GM18519 (cell line): ENCODE measurements at regions not wholly inside any gene's neighbourhood (a gene's known extent, or its start where the extent isn't known, plus 50 kb on each side); places are given as distances from the start of the nearest gene placed in this dataset.
"Not testable (repeated sequence)": the region's sequence is repeated elsewhere in the genome, so short reads cannot be mapped to it uniquely, and the experiment has no call there.

Source experiments
- ATAC-seq: cut with Tn5 transposase; IDR thresholded peaks from one replicate; pipeline ENCODE4 v1.9.1; 2021; ENCODE audit warnings: mild to moderate bottlenecking, moderate library complexity; ENCODE audit not compliant: unreplicated experiment, low FRiP score

DNA sequence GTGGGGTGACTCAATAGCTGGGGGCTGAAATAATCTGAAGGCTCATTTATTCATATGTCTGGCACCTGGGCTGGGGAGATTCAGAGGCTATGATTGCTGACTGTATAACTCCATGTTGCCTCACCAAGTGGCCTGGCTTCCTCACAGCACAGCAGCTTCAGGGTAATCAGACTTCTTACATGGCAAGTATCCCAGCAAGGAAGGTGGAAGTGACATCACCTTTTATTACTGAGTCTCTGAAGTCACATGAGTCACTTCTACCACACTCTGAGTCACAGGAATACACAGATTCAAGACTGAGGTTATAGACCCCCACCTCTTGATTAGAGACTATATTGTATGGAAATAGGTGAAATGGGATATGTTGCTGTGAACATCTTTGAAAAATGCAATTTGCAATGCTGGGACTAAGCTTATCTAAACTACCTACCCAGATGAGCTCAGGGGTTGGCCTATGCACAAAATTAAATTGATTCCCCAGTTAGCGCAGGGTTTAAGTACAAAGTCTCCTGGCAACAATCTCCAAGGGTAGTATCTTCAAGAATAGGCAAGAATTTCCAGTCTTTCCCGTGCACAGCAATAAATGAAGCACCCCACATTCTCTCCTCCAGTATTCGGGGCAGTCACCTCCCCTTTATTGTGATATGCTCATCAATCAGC lies 553.1 kb downstream of the LRRC70 start:
- no peak for ATAC-seq

DNA sequence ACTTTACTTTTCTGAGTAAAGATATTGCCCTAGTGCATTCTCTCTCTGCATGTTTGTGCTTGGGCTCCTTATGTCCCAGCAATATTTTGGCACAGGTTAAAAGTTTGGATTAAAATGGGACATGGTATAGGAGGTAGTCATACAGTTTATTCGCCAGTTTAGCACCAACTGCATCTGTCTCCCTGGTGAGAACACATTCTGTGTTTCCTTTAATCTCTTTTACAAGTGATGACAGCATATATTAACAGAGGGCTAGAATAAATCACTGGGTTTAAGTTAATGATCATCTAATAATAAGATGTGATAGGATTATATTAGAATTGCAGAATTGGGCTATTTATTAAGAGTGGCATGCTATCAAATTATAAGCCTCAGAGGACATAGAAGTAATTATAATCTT lies 550.1 kb downstream of the LRRC70 start:
- ATAC-seq = no peak

GRCh38 chr5:63128018-63128417 lies 549.4 kb downstream of the LRRC70 start:
- no peak for ATAC-seq

GRCh38 chr5:63127054-63127453 lies 548.4 kb downstream of the LRRC70 start:
- no peak for ATAC-seq

DNA sequence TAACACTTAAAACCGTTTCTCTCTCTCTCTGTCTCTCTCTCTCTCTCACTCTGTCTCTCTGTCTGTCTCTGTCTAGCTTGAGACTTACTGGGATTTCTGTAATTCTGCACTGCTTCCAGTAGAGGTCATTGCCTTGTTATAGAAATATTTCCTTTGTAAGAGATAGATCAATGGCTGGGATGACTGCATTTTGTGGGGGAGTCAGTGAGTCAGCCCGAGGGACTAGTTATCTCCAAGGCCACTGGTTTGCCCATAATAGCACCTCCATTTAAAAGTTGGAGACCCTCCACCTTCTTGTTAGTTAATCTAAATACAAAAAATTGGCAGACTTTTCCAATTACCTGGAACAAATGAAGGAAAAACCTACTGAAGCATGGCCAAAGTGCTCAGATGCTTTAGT lies 547.2 kb downstream of the LRRC70 start:
- ATAC-seq = peak; percentile 82

DNA sequence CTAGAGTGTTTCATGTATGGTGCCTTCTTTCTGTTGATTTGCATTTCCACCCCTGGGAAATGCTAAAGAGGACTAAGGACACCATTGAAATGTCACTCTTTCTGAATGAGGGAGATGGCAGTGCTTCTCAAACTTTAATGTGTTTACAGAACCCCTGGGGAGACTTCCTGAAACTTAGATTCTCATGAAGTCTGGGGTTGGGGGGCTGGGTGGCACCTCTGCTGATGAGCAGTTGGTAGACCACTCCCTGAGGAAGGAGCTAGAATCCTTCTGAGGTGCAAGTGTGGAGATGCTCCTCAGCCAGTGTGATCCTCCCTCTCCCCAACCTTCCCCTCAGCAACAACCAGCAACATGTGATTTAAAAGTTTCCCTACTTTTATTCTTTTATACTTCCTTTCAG lies 546.8 kb downstream of the LRRC70 start:
- ATAC-seq = no peak

- ATAC-seq = no peak
These were observed 545.6 kb downstream of the LRRC70 start for GRCh38 chr5:63124266-63124665.

DNA sequence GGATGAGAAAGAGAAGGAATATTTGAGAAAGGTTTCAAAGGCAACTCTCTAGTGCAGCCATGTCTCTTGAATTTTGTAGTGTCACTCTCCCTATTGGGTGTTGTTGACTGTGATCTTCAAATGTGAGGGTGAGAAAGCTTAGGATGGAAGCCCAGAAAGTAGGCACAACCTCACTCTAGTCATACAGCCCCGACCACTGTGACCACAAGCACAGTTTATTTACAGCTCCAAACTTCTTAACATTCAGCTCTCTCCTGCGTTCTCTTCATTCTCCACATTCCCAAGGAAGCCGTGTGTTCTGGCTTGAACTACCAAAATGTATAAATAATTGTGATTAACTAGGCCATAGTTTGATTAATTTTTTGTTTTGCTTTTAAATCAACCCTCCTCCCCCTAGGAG lies 542.9 kb downstream of the LRRC70 start:
- no peak for ATAC-seq

- no peak for ATAC-seq
These were observed 539.6 kb downstream of the LRRC70 start for GRCh38 chr5:63118221-63118620.

- no peak for ATAC-seq
These were observed 533.3 kb downstream of the LRRC70 start for GRCh38 chr5:63111891-63112290.

GRCh38 chr5:63101870-63102269 lies 523.3 kb downstream of the LRRC70 start:
- no peak for ATAC-seq

- no peak for ATAC-seq
These were observed 518.7 kb downstream of the LRRC70 start for GRCh38 chr5:63097286-63097685.

DNA sequence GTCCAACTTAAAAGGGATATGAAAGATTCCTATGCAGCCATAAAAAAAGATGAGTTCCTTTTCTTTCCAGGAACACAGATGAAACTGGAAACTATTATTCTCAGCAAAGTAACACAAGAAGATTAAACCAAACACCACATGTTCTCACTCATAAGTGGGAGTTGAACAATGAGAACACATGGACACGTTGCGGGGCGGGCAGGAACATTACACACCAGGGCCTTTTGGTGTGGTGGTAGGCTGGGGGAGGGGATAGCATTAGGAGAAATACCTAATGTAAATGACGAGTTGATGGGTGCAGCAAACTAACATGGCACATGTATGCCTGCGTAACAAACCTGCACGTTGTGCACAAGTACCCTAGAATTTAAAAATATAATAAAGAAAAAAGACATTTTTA lies 516.1 kb downstream of the LRRC70 start:
- ATAC-seq = no peak

DNA sequence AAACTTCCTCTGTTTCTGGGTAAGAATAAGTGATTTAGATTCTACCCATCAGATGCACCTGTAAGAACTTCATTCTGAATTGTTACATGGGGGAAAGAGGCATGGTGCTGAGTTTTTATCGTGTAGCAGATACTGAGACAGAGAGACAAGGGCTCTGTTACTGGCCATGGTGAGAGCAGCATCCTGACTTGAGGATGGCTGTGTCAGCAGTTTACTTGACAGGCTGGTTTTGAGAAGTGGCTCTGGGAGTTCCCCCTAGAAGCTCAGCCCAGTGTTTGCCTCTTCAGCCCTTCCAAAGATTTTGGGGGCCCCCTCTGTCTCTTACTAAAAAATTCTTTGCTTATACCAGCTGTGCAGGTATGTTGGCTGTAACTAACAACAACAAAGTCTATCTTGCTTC lies 510.5 kb downstream of the LRRC70 start:
- ATAC-seq = no peak

GRCh38 chr5:63085561-63085960 lies 506.9 kb downstream of the LRRC70 start:
- no peak for ATAC-seq

DNA sequence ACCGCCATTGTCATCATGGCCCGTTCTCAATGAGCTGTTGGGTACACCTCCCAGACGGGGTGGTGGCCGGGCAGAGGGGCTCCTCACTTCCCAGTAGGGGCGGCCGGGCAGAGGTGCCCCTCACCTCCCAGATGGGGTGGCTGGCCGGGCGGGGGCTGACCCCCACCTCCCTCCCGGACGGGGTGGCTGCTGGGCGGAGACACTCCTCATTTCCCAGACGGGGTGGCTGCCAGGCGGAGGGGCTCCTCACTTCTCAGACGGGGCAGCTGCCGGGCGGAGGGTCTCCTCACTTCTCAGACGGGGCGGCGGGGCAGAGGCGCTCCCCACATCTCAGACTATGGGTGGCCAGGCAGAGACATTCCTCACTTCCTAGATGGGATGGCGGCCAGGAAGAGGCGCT lies 505.1 kb downstream of the LRRC70 start:
- ATAC-seq = not testable (repeated sequence)

DNA sequence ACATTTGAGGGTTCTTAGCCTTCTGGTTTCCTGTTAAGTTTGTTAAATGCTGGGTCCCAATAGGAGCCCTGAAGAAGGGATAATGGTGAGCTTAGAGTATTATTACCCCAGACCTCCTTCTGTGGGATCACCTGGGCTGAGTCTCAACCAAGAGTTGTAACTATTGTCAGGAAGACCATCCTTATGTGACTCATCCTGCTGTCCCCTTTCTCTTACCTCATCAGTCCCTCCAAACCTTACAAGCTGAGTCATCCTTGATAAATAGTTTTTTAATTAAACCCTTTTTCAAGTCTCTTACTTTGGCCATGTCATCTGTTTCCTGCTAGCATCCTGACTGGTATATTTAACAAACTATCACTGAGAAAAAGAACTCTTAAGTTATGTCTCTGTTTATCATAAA lies 502.8 kb downstream of the LRRC70 start:
- no peak for ATAC-seq

DNA sequence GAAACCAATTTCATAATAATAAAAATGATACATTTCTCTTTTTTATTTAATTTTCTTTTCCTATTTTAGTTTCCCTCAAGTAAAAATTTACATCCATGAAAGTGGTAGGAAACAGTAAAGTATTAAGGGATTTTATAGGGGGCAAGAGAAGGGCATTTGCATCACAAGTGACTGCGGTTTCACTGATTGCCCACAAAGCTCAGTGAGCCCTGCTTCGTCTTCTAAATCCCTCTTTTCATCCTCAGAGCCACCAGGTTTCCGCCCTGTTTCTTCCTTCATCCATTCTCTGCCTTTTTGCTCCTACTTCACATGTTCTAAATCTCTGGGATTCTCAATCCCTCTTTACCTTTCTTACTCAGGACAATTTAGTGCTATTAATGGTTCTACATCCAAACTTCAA lies 491.4 kb downstream of the LRRC70 start:
- ATAC-seq = no peak

DNA sequence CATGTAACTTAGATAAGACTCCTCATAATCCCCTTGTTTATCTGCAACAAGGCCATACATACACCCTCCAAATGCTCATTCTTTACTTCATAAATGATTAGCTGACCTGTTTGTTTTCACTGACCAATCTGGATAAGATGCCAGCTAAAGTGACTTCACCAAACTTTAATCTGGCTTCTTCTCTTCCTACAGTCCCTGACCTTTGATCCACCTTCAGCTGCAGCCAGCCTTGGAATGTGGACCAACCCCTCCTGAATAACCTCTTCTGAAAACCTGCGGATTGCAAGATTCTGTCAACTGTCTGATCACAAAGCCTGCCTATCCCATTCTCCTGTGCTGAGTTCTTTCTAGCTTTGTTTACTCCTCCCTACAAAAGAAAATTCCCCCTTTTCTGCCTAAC lies 476.8 kb downstream of the LRRC70 start:
- ATAC-seq = no peak

- no peak for ATAC-seq
These were observed 474.5 kb downstream of the LRRC70 start for GRCh38 chr5:63053019-63053638.

DNA sequence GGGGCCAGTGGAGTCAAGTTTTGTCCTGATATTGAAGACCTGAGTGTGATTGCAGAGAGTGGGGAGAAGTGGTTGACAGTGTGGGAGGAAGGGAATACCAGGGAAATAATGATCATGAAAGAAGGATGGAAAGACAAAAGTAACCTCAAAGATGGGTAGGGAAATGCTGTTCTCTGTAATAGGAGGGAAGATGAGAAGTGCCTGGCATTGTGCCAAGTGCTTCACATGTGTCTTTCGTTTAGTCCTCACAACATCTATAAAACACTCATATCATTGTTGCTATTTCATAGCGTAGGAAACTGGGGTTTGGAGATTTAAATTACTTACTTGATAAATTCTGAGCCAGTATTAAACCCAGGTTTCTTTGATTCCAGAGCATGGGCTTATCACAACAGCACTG lies 472.3 kb downstream of the LRRC70 start:
- ATAC-seq = no peak

DNA sequence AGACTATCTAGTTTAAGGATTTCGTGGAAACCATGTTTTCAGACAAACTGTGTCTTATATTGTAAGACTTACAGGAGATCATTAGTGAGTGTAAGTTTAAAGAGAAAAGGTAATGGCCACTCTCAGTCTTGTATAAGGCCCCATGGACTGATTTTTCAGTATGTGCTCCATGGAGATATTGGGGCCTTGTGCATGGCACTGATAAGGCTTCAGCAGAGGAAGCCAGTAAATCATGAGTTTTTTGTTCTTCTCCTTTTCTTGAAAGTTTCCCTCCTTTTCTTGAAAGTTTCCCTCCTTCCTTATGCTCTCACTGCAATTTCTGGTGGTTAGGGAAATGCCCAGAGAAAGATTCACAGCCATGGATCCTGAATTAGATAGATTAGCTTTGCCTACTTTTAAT lies 471.3 kb downstream of the LRRC70 start:
- no peak for ATAC-seq

GRCh38 chr5:63043792-63044191 lies 465.2 kb downstream of the LRRC70 start:
- ATAC-seq = no peak
